DOHH2 (cell line): ENCODE measurements at regions not wholly inside any gene's neighbourhood (a gene's known extent, or its start where the extent isn't known, plus 50 kb on each side); places are given as distances from the start of the nearest gene placed in this dataset.

Experiments
- EZH2phosphoT487 ChIP-seq: fragments of 200-600 bp; sonication (generic); IDR thresholded peaks from 2 replicates; pipeline ENCODE4 v1.6.1; 2017; ENCODE audit warnings: borderline replicate concordance, mild to moderate bottlenecking, antibody characterized with exemption, low read length, moderate library complexity, mixed read lengths
- TF ChIP-seq, protein P1 (sequence below): fragments of 200-600 bp; sonication (generic); IDR thresholded peaks from one replicate; pipeline ENCODE4 v1.5.1; 2014; ENCODE audit warnings: antibody characterized with exemption, mild to moderate bottlenecking, low read depth, low read length; ENCODE audit not compliant: poor library complexity, severe bottlenecking

DNA sequence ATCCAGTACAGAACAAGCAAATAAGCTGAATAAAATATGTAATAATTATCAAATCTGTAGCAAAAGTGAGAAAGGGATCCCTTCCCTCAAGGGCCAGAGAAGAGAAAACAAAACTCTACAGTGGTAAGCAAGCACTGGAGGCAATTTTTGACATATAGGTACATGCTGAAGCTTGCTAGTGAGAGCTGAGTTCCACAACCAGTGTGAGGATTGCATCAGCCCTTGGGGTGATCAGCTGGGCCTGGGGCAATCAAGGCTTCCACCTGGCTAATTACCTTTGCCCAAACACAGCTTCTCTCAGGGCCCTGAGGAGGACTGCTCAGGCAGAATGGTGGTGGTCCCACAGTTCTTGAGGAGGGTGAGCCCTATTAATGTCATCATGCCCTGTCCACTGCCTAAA, 134.4 kb upstream of the DLX6 start:
- TF ChIP-seq, protein P1, sequence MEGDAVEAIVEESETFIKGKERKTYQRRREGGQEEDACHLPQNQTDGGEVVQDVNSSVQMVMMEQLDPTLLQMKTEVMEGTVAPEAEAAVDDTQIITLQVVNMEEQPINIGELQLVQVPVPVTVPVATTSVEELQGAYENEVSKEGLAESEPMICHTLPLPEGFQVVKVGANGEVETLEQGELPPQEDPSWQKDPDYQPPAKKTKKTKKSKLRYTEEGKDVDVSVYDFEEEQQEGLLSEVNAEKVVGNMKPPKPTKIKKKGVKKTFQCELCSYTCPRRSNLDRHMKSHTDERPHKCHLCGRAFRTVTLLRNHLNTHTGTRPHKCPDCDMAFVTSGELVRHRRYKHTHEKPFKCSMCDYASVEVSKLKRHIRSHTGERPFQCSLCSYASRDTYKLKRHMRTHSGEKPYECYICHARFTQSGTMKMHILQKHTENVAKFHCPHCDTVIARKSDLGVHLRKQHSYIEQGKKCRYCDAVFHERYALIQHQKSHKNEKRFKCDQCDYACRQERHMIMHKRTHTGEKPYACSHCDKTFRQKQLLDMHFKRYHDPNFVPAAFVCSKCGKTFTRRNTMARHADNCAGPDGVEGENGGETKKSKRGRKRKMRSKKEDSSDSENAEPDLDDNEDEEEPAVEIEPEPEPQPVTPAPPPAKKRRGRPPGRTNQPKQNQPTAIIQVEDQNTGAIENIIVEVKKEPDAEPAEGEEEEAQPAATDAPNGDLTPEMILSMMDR, result no peak
- TF ChIP-seq EZH2phosphoT487, result no peak
